DOHH2 (cell line): ENCODE measurements at regions not wholly inside any gene's neighbourhood (a gene's known extent, or its start where the extent isn't known, plus 50 kb on each side); places are given as distances from the start of the nearest gene placed in this dataset.

Experiments used
- EZH2phosphoT487 ChIP-seq: fragments of 200-600 bp; sonication (generic); IDR thresholded peaks from 2 replicates; pipeline ENCODE4 v1.6.1; 2017; ENCODE audit warnings: borderline replicate concordance, mild to moderate bottlenecking, antibody characterized with exemption, low read length, moderate library complexity, mixed read lengths
- TF ChIP-seq, protein P1 (sequence below): fragments of 200-600 bp; sonication (generic); IDR thresholded peaks from one replicate; pipeline ENCODE4 v1.5.1; 2014; ENCODE audit warnings: antibody characterized with exemption, mild to moderate bottlenecking, low read depth, low read length; ENCODE audit not compliant: poor library complexity, severe bottlenecking

DNA sequence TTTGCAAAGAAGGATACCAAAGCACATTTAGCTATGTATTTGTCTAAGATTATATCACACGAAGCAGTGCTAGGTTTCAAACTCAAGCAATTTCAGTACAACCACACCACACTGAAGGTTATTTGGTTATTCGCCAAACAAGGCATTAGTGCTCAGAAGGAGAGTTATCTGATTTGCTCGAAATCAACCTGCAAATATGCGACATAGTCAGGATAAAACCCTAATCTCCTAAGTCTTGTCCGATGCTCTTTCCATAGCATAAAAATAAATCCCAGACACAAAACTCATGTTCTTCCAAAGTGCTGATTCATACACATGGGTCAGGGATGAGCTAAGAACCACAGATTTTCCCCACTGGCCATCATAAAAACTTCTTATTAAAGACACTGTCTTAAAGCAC lies 1288.0 kb upstream of the SORCS1 start:
- TF ChIP-seq, protein P1, sequence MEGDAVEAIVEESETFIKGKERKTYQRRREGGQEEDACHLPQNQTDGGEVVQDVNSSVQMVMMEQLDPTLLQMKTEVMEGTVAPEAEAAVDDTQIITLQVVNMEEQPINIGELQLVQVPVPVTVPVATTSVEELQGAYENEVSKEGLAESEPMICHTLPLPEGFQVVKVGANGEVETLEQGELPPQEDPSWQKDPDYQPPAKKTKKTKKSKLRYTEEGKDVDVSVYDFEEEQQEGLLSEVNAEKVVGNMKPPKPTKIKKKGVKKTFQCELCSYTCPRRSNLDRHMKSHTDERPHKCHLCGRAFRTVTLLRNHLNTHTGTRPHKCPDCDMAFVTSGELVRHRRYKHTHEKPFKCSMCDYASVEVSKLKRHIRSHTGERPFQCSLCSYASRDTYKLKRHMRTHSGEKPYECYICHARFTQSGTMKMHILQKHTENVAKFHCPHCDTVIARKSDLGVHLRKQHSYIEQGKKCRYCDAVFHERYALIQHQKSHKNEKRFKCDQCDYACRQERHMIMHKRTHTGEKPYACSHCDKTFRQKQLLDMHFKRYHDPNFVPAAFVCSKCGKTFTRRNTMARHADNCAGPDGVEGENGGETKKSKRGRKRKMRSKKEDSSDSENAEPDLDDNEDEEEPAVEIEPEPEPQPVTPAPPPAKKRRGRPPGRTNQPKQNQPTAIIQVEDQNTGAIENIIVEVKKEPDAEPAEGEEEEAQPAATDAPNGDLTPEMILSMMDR: no peak
- no peak for TF ChIP-seq EZH2phosphoT487
